HG03135 (cell line): ENCODE measurements at regions not wholly inside any gene's neighbourhood (a gene's known extent, or its start where the extent isn't known, plus 50 kb on each side); places are given as distances from the start of the nearest gene placed in this dataset.

ENCODE experiments used
- ATAC-seq: cut with Tn5 transposase; IDR thresholded peaks from one replicate; pipeline ENCODE4 v1.9.1; 2021; ENCODE audit warnings: mild to moderate bottlenecking, moderate library complexity; ENCODE audit not compliant: unreplicated experiment

DNA sequence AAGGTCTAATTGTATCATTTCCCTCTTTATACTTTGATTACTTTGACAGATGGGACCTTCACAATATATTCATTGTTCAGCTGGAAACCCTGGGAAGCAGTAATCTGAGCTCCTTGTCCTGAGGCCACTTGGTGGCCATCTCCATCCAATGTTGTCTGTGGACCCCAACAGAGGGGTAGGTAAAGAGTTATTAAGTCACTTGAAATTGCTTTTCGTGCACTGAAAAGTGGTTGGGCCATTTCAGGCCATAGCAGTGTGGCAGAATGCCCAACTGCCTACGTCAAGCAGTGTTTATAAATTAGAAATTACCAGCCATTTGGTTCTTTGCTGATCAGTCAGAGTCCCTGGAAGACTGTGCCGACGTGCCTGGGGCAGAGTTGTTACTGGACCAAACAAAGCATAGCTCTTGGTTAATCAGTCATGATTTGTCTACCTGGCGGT, 308.3 kb upstream of the USP25 start:
- no peak for ATAC-seq

GRCh38 chr21:15421947-15422346, 307.8 kb upstream of the USP25 start:
- ATAC-seq: no peak

GRCh38 chr21:15422783-15423182, 307.0 kb upstream of the USP25 start:
- ATAC-seq: no peak

DNA sequence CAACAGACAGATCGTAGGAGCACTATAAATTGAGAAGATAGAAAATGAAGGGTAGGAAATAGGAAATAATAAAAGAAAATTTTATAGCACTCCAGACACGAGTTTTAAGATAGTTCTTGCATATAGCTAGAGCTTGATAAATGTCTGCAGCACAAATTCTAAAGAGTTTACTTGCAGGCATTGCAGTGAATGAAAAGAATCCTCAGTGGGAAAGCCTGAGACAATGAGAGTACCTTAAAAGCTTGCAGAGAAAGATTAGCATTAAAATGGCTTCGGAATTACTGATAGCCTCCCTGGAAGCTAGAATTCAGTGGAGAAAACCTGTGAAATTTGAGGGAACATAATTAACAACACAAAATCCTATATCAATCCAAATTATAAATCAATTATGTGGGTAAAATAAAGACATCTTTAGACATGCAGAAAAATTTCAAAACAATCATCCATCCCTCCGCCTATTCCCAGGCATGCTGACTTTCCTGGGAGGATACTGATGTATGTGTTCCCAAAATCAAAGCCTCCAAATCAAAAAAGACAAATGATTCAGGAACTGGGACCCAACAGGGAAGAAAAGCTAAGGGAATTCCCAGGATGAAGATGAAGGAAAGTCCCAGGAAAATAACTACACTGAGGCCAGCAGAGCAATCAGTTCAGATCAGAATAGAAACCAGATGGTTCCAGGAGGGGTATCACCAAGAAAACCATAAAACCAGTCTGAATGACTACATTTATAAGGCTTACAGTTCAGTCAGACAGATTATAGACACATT, 305.9 kb upstream of the USP25 start:
- no peak for ATAC-seq

DNA sequence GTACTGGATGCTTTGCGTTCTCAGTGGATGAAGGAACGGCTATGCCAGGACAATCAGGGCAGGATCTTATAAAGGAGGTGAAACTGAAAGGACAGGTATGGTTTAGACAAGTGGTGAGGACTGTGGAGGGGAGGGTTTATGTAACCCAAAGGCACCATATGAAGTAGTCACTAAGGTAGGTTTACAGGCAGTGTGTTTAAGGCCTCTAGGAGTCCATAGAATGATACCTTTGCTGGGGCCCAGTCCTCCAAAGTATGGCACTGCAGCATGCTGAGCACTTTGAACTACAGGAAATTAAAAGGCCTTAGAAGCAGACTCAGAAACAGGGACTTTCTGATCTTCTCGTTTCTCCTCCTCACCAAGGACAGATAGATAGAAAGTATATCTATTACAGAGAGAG, 304.7 kb upstream of the USP25 start:
- ATAC-seq: no peak

DNA sequence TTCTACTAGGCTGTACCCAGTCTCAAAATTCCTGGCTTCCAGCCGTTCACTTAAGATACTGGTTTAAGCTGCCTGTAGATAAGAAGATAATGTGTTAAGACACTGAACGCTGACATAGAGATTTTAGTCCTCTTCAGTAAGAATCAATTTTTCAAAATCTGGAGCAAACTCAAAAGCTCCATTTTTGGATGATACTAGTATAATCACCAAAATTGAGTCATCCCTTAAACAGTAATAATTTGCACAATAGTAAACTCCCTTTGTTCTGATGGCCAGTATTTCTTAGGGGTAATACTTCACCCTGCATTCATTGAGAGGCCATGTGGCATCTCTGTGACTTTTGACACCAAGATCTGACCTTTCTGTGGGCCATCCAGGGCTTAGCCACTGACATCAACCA, 299.8 kb upstream of the USP25 start:
- no peak for ATAC-seq

DNA sequence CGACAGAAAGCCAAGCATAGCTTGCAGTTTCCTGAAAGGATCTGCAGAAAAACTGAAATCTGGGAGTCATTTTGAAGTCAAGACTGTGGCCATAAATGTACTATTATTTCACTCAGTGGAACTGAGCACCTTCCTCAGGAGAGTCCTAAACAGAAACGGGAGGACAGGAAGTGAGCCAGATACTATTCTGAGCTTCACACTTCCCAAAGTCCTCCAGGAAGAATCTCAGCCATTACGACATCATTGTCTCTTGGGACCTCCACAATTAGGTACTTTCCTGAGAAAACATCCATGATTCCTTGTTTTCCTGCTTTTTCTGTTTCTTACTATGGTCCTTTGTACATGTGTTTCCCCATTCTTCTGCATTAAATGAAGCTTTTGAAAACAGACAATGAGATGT, 299.2 kb upstream of the USP25 start:
- no peak for ATAC-seq

DNA sequence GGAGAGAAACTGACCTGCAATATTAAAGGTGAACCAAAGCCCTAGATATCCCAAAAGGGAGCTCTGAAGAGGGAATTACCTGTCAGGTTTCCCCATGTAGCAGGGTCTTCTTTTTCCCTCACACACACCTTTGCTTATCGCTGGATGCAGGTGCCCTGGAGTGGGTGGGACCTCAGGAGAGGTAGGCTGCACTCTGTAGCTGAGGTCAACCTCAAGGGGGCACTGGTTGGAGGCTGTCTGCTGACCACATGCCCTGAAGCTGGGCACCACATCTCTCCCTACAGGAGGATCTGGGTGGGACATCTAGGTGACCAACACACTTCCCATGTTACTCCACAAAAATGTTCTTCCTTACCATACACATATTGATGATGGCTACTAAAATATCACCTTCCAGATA, 298.7 kb upstream of the USP25 start:
- no peak for ATAC-seq

- ATAC-seq: no peak
These were observed 296.7 kb upstream of the USP25 start for GRCh38 chr21:15433091-15433490.

- no peak for ATAC-seq
These were observed 295.4 kb upstream of the USP25 start for GRCh38 chr21:15434163-15434905.

- no peak for ATAC-seq
These were observed 293.8 kb upstream of the USP25 start for GRCh38 chr21:15436031-15436430.

- peak; percentile 68 for ATAC-seq
These were observed 291.9 kb upstream of the USP25 start for GRCh38 chr21:15437883-15438282.

GRCh38 chr21:15439726-15440125, 290.1 kb upstream of the USP25 start:
- no peak for ATAC-seq

DNA sequence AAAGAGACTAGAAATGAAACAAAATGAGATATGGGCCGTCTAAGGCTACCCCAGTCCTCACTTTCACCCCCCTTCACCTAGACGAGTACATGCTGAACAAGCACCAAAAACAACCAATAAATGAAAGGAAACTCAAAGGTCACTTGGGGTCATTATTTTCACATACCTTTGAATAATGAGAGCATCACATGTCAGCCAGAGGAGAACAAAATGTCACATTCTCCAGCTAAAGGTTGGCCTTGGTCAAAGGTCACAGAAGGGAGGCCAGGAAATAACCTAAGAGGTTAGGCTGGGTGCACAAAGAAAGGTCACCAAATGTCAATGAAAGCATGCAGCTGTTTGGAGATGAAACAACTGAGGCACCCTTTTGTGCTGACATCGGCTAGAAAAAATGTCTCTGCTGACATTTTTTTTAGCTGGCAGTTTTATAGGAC, 288.7 kb upstream of the USP25 start:
- no peak for ATAC-seq

DNA sequence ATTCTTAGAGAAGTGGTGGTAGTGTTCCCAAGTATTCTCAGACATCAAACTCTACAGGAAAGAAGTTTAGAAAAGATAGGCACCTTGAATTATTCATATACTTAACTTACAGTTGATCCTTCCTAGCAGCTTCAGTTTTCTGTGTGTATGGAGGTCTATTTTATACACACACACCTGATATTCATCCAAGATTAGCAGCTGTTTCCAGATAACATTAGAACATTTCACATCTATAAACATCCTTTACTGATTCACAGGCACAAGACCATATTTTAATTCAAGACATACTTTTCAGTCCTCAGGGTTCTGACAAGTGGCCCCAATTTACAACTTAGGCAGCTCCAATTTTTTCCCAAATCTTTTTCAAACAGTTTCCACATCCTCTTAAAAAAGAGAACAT, 287.8 kb upstream of the USP25 start:
- ATAC-seq: no peak

- ATAC-seq: no peak
These were observed 286.9 kb upstream of the USP25 start for GRCh38 chr21:15442743-15443469.

DNA sequence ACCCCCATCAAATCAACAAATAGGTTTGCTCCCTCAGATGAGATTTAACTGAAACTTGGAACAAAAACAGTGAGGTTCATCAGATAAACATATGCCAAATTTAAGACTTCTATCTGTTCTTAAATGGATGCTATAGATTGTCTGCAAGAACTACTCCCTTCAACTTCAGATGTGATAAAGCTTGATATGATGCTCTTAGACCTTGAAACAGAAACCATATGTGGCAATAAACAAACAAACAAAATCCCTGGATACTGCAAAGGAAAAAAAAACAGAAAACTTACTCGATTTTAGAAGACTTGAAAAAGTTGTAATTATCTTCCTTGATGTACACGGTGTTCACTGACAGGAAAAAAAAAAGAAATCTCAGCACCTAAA, 286.1 kb upstream of the USP25 start:
- ATAC-seq: no peak

DNA sequence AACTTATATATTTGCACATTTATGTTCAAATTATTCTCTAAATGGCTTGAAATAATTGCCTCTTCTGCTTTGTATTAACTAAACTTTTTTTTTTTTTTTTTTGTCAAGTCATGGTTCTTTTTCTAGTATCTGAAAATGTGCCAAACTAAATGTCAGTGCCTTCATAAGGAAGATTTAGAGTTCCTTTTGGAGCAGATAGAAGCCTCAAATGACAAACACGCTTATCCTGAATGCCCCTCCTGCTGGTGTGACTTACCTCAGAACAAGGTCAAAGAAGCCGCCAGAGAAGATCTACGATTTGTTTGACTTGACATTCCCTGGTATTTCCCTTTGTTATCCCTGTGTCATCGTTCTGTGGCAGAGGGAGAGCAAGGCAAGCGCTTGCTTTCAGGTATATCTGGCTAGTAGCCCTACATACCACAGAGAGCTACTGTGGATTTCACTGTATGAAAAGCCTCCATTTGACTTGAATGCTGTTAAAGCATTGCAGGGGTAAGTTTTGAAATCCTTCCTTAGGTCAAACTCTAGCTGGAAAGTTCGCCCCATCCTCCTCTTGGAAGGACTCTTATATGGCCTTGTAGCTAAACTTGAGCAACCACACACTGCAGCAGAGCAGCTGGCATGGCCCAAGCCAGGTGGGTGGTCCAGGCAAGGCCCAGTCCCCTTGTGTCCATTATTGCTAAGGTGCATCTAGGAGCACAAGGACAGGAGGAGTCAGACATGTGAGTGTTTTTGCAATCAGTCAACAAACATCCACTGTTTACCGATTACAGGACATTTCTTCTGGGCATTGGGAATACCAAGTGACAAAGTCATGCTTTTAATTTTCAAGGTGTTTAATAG, 285.4 kb upstream of the USP25 start:
- no peak for ATAC-seq

- ATAC-seq: no peak
These were observed 284.5 kb upstream of the USP25 start for GRCh38 chr21:15445327-15445726.

GRCh38 chr21:15446223-15446622, 283.6 kb upstream of the USP25 start:
- ATAC-seq: no peak

GRCh38 chr21:15449556-15449955, 280.2 kb upstream of the USP25 start:
- ATAC-seq: no peak
